HepG2 (cell line): ENCODE measurements at regions not wholly inside any gene's neighbourhood (a gene's known extent, or its start where the extent isn't known, plus 50 kb on each side); places are given as distances from the start of the nearest gene placed in this dataset.

Experiments
- ATAC-seq: fragments of 200-7000 bp; cut with Tn5 transposase; 3 replicates; pipeline ENCODE4 v1.9.1; 2020; ENCODE audit warnings: mild to moderate bottlenecking, moderate library complexity
- BruUV-seq: library from RNA; stranded (reverse); fragments of 400-500 nt; replicated peaks from 2 replicates; lab custom pipeline; 2021; lab: Mats Ljungman, UMichigan
- CTCF ChIA-PET: fragments of 300-600 bp; formaldehyde crosslinking; extraction: SDS; loops from one replicate; lab custom pipeline; 2021; ENCODE audit warnings: low total read pairs, inconsistent platforms, low intra/inter-chr PET ratio; lab: Yijun Ruan, JAX
- POLR2A ChIA-PET: fragments of 350-600 bp; sonication (Branson Sonifier 250); formaldehyde crosslinking; loops from one replicate; lab custom pipeline; 2020; ENCODE audit warnings: antibody characterized with exemption, inconsistent platforms; lab: Yijun Ruan, JAX
- DNase-seq: peaks from one replicate; pipeline ENCODE4 v3.0.0-alpha.2; 2015; ENCODE audit warnings: low spot score
- FAIRE-seq: peaks from 3 replicates; lab custom pipeline; 2011; peaks lifted over from hg19 to GRCh38; lab: Jason Lieb, UNC
- H2AFZ ChIP-seq: one replicate; pipeline ENCODE4 v1.6.1; 2011; ENCODE audit warnings: low read length, inconsistent platforms
- H3K27ac ChIP-seq: fragments of 300-600 bp; 3 replicates; pipeline ENCODE4 v1.8.0; 2011; ENCODE audit warnings: mixed run types, mild to moderate bottlenecking, mixed read lengths, low read length, inconsistent platforms; ENCODE audit not compliant: insufficient read depth; ENCODE audit errors: extremely low read length
- H3K27me3 ChIP-seq, 2 experiments: fragments of 200-600 bp in 1 of 2; 2 replicates in 1 of 2; 3 replicates in 1 of 2; pipeline versions ENCODE4 v1.6.0 to v1.8.0; 2011; ENCODE audit warnings: low read length in 2 of 2, mild to moderate bottlenecking in 2 of 2, moderate library complexity in 2 of 2, inconsistent platforms in 1 of 2; ENCODE audit not compliant: insufficient read depth in 2 of 2, control insufficient read depth in 1 of 2
- H3K36me3 ChIP-seq, 2 experiments: fragments of 200-600 bp in 1 of 2; replicated peaks in 1 of 2; 2 replicates in 1 of 2; 3 replicates in 1 of 2; pipeline versions ENCODE4 v1.5.1 to v1.8.0; 2011; ENCODE audit warnings: low read length in 2 of 2, inconsistent platforms in 1 of 2; ENCODE audit not compliant: insufficient read depth in 2 of 2, control insufficient read depth in 1 of 2
- H3K4me1 ChIP-seq: 2 replicates; pipeline ENCODE4 v1.5.1; 2012; ENCODE audit warnings: low read length, inconsistent platforms; ENCODE audit not compliant: insufficient read depth
- H3K4me2 ChIP-seq: 2 replicates; pipeline ENCODE4 v1.6.0; 2011; ENCODE audit warnings: low read depth, low read length, inconsistent platforms
- H3K4me3 ChIP-seq, 3 experiments: fragments of 200-600 bp in 1 of 3; sonication (generic), shearing (Covaris generic) in 1 of 3; replicated peaks in 1 of 3; 2 replicates each; pipeline ENCODE4 v1.5.1; 2011 to 2016; ENCODE audit warnings: low read length in 3 of 3, inconsistent platforms in 2 of 3, low read depth in 2 of 3, mild to moderate bottlenecking in 2 of 3, control low read depth in 1 of 3, mixed read lengths in 1 of 3; ENCODE audit not compliant: insufficient read depth in 1 of 3
- H3K79me2 ChIP-seq: one replicate; pipeline ENCODE4 v1.6.1; 2011; ENCODE audit warnings: low read length, inconsistent platforms; ENCODE audit not compliant: insufficient read depth
- H3K9ac ChIP-seq: 2 replicates; pipeline ENCODE4 v1.6.0; 2011; ENCODE audit warnings: mild to moderate bottlenecking, low read depth, low read length, inconsistent platforms; ENCODE audit not compliant: insufficient read depth
- H3K9me3 ChIP-seq: 2 replicates; pipeline ENCODE4 v1.5.1; 2012; ENCODE audit warnings: mild to moderate bottlenecking, low read length
- H4K20me1 ChIP-seq: 2 replicates; pipeline ENCODE4 v1.6.0; 2011; ENCODE audit warnings: inconsistent platforms, mild to moderate bottlenecking, low read length, moderate library complexity; ENCODE audit not compliant: insufficient read depth
- KAT8 ChIP-seq: IDR thresholded peaks from 2 replicates; pipeline ENCODE4 v1.6.1; 2016; ENCODE audit warnings: missing genetic modification reagents, missing compliant biosample characterization
- PPARG ChIP-seq: conservative IDR thresholded peaks from 2 replicates; pipeline ENCODE4 v1.6.1; 2016; ENCODE audit warnings: missing biosample characterization, missing genetic modification reagents
- RARA ChIP-seq: IDR thresholded peaks from 2 replicates; pipeline ENCODE4 v1.6.1; 2016; ENCODE audit warnings: missing genetic modification reagents, missing compliant biosample characterization
- TRIM24 ChIP-seq: sonication (generic); formaldehyde crosslinking; IDR thresholded peaks from 2 replicates; pipeline ENCODE4 v1.8.0; 2022; ENCODE audit warnings: mild to moderate bottlenecking, missing genetic modification reagents
- XBP1 ChIP-seq: sonication (generic); formaldehyde crosslinking; IDR thresholded peaks from 2 replicates; pipeline ENCODE4 v1.5.0; 2020; ENCODE audit warnings: missing genetic modification reagents
- ZNF224 ChIP-seq: sonication (generic); formaldehyde crosslinking; IDR thresholded peaks from 2 replicates; pipeline ENCODE4 v1.5.0; 2020; ENCODE audit warnings: mild to moderate bottlenecking, missing genetic modification reagents
- ZNF30 ChIP-seq: sonication (generic); formaldehyde crosslinking; IDR thresholded peaks from 2 replicates; pipeline ENCODE4 v1.5.0; 2020; ENCODE audit warnings: mild to moderate bottlenecking, missing genetic modification reagents
- ZNF879 ChIP-seq: sonication (generic); formaldehyde crosslinking; IDR thresholded peaks from 2 replicates; pipeline ENCODE4 v1.8.1; 2023; ENCODE audit warnings: missing genetic modification reagents
- WGBS: methylation state at CpG from one replicate; pipeline ENCODE4 v1.1.6; 2017; ENCODE audit warnings: low lambda C conversion rate; 5-methylcytosine and 5-hydroxymethylcytosine counted together
- in situ Hi-C: cut with HindIII; loops from 2 replicates; pipeline ENCODE4 v1.10.0; 2017; ENCODE audit warnings: low pct_unique_long_range_greater_than_20kb; ENCODE audit not compliant: extremely low pct_ligation_motif_present
- intact Hi-C: fragments of 100-400 bp; cut with micrococcal nuclease; formaldehyde crosslinking; loops from one replicate; pipeline ENCODE4 v1.10.0; 2022; ENCODE audit not compliant: unreplicated experiment
- TF ChIP-seq, protein P1 (sequence below): sonication (generic); formaldehyde crosslinking; IDR thresholded peaks from 2 replicates; pipeline ENCODE4 v1.4.0; 2020; ENCODE audit warnings: missing genetic modification reagents

DNA sequence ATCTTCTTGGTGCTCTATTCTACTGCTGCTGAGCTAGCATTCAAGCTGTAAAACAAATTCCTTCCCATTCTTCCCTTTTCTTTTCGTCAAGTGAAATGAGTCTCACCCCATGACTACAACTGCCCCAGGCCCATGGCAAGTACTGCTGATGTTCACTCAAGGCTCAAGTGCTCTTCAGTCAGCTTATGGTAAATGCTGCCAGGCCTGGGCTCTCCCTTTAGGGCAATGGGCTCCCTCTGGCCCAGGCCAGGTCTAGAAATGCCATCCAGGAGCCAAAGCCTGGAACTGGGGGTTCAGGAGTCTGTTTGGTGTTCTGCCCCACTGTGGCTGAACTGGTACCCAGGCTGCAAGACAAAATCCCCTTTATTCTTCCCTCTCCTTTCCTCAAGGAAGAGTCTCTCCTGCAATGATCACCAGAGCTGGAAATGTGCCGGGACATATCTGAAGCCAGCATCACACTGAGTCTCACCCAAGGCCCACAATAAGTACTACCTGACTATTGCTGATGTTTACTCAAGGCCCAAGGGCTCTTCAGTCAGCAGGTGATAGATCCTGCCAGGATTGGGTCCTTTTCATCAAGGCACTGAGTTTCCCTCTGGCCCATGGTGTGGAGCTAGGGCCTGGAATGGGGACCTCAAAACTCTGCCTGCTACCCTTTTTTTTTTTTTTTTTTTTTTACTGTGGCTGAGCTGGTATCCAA lies 205.0 kb upstream of the STAC start:
- FAIRE-seq, result no peak
- Histone ChIP-seq H3K36me3 (no peaks in the 10 kb centered on the region), H3K79me2 (no peaks in the 10 kb centered on the region)
- TF ChIP-seq ZNF30 (CRISPR knock-in tag) (no peak), PPARG (CRISPR knock-in tag) (no peak), ZNF879 (no peak), KAT8 (CRISPR knock-in tag) (no peak), ZNF224 (CRISPR knock-in tag) (no peak)
- TF ChIP-seq, all 625 proteins: peak for 0
- H3K9me3 ChIP-seq, result no peaks in the 10 kb centered on the region
- H3K27ac ChIP-seq, result no peak overlapping the region
- no peaks in the 10 kb centered on the region for H3K27me3 ChIP-seq
- intact Hi-C loops (no loop called here), in situ Hi-C loops (no loop called here)
- BruUV-seq, result no TSS peak
- no peaks in the 10 kb centered on the region for H3K4me1 ChIP-seq
- CTCF ChIA-PET, result no interaction called here
- no peak for ATAC-seq
- no peak overlapping the region for H3K4me3 ChIP-seq
- H2AFZ ChIP-seq, result no peak overlapping the region
- H4K20me1 ChIP-seq, result no peaks in the 10 kb centered on the region
- WGBS, result 21% methylated on average over 2 of the region's 2 CpGs
- DNase-seq, result no peak
- POLR2A ChIA-PET, result no interaction called here
- no peak overlapping the region for H3K4me2 ChIP-seq
- no peak overlapping the region for H3K9ac ChIP-seq

DNA sequence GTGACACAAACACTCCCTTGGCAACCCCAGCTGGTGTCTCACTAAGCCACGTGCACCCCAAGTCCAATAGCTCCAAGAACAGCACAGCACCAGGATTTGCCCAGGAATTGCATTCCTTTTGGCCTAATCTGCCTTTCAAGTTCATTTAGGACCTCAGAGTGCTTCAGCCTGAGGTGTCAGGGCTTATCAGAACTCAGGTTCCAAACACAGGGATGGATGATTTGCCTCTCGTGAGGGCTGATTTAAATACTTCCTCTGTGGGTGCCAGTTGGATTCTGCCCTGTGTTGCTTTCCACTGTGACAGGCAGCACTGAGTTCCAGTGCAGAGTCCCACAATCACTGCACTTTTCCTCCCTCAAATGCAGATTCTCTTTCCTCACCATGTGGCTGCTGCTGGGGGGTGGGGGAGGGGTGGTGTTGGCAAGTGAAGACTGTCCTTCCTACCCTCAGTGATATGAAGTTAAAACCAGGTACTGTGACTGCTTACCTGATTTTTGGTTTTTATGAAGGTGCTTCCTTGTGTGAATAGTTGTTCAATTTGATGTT lies 204.3 kb upstream of the STAC start:
- no peaks in the 10 kb centered on the region for H3K4me1 ChIP-seq
- no peak overlapping the region for H3K27ac ChIP-seq
- in situ Hi-C loops, result no loop called here
- H3K27me3 ChIP-seq, result no peaks in the 10 kb centered on the region
- 8% methylated on average over 1 of the region's 2 CpGs for WGBS
- no peak for DNase-seq
- no peak for TF ChIP-seq RARA (CRISPR knock-in tag)
- TF ChIP-seq, protein P1, sequence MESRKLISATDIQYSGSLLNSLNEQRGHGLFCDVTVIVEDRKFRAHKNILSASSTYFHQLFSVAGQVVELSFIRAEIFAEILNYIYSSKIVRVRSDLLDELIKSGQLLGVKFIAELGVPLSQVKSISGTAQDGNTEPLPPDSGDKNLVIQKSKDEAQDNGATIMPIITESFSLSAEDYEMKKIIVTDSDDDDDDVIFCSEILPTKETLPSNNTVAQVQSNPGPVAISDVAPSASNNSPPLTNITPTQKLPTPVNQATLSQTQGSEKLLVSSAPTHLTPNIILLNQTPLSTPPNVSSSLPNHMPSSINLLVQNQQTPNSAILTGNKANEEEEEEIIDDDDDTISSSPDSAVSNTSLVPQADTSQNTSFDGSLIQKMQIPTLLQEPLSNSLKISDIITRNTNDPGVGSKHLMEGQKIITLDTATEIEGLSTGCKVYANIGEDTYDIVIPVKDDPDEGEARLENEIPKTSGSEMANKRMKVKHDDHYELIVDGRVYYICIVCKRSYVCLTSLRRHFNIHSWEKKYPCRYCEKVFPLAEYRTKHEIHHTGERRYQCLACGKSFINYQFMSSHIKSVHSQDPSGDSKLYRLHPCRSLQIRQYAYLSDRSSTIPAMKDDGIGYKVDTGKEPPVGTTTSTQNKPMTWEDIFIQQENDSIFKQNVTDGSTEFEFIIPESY (CRISPR knock-in tag), result no peak
- no peak for TF ChIP-seq TRIM24 (CRISPR knock-in tag)
- TF ChIP-seq XBP1 (CRISPR knock-in tag), result no peak
- TF ChIP-seq, all 625 proteins: peak for 0
- no peak overlapping the region for H3K9ac ChIP-seq
- no peak overlapping the region for H2AFZ ChIP-seq
- FAIRE-seq, result no peak
- BruUV-seq, result no TSS peak
- no peaks in the 10 kb centered on the region for H3K36me3 ChIP-seq
- no peak overlapping the region for H3K4me2 ChIP-seq
- H4K20me1 ChIP-seq, result no peaks in the 10 kb centered on the region
- no peak overlapping the region for H3K4me3 ChIP-seq
- ATAC-seq, result no peak
- no peaks in the 10 kb centered on the region for H3K9me3 ChIP-seq
- intact Hi-C loops, result no loop called here
- ChIA-PET POLR2A (no interaction called here), CTCF (no interaction called here)
- H3K79me2 ChIP-seq, result no peaks in the 10 kb centered on the region
